AG04449 (cell line): ENCODE measurements at regions not wholly inside any gene's neighbourhood (a gene's known extent, or its start where the extent isn't known, plus 50 kb on each side); places are given as distances from the start of the nearest gene placed in this dataset.

Experiments
- CTCF ChIA-PET: fragments of 350-600 bp; formaldehyde crosslinking; extraction: SDS; loops from one replicate; lab custom pipeline; 2021; ENCODE audit warnings: antibody characterized with exemption; lab: Yijun Ruan, JAX
- POLR2A ChIA-PET: fragments of 400-600, 350-600 bp; formaldehyde crosslinking; extraction: SDS; loops from one replicate; lab custom pipeline; 2020; ENCODE audit warnings: antibody characterized with exemption, inconsistent platforms; lab: Yijun Ruan, JAX
- DNase-seq: peaks from one replicate; pipeline ENCODE4 v3.0.0-alpha.2; 2010; ENCODE audit warnings: low read depth, low spot score
- H3K4me3 ChIP-seq: 2 replicates; pipeline ENCODE4 v1.5.1; 2011; ENCODE audit warnings: low read depth, mild to moderate bottlenecking, control low read depth, low read length
- TF ChIP-seq, protein P1 (sequence below): IDR thresholded peaks from one replicate; pipeline ENCODE4 v1.5.1; 2011; ENCODE audit warnings: mild to moderate bottlenecking, moderate library complexity, low read length, control low read depth, inconsistent platforms; ENCODE audit not compliant: insufficient read depth; ENCODE audit errors: missing control alignments

DNA sequence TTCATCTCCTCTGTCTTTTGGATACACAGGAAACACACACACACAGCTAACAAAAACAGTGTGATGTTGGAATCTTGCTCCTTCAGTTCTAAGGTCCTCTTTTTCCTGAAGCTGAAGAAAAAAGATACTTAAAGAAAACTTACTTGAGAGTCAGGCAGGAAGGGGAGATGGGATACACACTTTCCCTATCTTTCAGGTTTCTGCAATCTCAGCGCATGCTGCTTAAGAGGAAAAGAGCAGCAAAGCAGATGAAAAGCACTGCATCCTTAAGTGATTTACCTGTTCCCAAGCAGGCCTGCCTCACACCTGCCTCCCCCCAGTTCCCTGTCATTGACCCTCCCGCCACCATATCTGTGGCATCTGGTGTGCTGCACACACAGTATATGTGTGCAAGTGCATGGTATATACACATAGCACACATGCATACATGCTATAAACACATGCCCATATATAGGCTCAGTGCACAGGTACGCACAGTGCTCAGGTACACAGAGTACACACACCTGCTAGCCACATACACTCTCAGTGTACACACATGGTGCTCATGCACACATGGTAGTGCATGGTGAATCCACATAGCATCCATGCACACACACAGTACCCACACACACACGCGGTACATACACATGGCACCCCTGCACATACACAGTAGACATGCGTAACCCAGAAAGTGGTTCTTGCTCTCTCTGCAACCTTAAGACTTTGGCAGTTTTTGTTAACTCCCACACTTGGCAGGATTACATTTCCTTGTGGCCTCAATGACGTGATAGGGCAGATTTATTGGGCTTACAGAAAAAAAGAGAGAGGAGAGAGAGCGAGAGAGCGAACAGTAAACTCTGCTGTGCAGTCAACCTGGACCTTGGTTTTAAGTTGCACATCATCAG, 166.9 kb downstream of the TOMM20 start:
- peak overlapping the region; percentile 26 for H3K4me3 ChIP-seq
- DNase-seq = peak; percentile 70
- TF ChIP-seq, protein P1, sequence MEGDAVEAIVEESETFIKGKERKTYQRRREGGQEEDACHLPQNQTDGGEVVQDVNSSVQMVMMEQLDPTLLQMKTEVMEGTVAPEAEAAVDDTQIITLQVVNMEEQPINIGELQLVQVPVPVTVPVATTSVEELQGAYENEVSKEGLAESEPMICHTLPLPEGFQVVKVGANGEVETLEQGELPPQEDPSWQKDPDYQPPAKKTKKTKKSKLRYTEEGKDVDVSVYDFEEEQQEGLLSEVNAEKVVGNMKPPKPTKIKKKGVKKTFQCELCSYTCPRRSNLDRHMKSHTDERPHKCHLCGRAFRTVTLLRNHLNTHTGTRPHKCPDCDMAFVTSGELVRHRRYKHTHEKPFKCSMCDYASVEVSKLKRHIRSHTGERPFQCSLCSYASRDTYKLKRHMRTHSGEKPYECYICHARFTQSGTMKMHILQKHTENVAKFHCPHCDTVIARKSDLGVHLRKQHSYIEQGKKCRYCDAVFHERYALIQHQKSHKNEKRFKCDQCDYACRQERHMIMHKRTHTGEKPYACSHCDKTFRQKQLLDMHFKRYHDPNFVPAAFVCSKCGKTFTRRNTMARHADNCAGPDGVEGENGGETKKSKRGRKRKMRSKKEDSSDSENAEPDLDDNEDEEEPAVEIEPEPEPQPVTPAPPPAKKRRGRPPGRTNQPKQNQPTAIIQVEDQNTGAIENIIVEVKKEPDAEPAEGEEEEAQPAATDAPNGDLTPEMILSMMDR = no peak
- ChIA-PET POLR2A (interaction anchor here (0.6 to 2.1 kb wide), 16 partner anchors 14 to 466 kb away, joined by 3 to 11 read pairs (median 5); partner anchors contain the start of gene IRF2BP2), CTCF (interaction anchor here (0.9 to 1.5 kb wide), 3 partner anchors 122 to 475 kb away, joined by 3 to 4 read pairs (median 4); no protein-coding TSS in a partner anchor)

DNA sequence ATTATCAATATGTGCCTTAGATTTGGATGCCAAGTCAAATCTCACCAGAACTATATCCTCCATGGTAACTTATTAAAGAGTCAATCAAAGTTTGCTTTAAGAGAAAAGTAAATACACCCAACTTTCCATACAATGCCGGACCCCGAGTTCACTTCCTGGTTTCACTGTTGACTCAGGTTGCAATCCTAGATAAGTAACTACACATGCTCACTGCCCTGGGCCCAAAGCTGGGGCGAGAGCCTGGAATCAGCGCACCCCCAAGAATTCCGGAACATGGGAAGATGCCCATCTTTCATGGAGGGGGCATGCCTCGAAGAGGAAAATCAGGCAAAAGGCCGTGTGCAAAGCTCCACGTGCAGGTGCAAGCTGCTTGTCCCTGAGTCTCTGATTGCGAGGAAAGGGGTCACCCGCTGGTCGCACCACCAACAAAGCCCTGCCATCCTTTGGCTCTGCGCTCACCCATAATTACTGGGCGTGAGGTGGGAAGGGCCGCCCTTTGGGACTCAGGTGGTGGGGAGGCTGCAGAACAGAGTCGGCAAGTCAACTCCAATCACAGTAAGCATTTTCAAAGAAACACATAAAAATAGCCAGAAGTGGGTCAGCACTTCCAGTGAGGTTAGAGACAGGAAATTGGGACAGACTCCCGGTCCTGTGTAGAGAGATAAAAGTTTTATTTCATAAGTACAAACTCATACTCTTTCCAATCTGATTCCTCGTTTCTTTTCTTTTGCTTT, 167.7 kb downstream of the TOMM20 start:
- ChIA-PET POLR2A (no interaction called here), CTCF (interaction anchor here (1.1 to 1.5 kb wide), 2 partner anchors 122 to 474 kb away, joined by 3 to 4 read pairs; no protein-coding TSS in a partner anchor)
- TF ChIP-seq, protein P1 = no peak
- DNase-seq = no peak
- H3K4me3 ChIP-seq = no peak overlapping the region

DNA sequence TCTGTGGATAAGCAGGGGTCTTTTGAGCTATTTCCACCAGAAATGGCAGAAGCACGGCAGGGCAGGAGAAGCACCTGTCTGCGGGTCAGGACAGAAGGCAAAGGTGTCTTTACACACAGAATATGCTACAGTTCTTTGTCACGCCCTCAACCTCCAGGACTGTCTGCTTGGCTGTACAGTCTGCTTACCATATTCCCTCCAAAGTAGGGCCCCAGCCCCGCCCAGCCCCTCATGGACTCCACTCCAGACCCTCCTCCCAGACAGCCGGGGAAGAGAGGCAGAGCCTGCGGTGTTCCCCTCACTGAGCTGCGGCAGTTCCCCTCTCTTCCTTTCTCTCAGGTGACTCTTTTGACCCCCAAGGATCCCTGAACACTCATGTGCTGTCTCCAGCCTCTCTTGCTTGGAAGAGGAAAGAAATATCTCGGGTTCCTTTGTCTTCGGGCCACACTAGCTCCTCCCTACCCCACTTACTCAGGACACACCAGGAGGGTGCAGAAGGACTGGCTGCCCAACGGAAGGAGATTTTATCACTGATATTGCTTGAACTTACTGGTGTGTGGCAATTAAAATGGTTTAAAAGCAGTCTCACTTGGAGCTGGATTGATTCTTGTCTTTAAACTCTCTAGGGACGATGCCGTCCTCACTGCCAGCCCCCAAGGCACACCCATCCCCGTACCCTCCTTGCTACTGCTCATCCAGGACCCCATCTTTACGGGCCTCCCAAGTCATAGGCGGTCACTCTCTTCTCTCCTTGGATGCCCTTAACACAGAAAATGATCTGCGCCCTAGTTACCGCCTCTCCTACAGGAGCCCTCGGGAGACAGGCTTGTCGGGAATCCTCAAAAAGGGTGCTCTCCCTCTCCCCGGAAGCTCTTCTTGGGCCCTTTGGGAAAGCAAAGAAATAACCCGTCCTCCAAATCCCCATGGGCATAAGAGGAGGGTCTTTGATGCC, 169.7 kb downstream of the TOMM20 start:
- no peak for DNase-seq
- ChIA-PET CTCF (interaction anchor here (1.7 kb wide), 1 partner anchor 26 kb away, joined by 4 read pairs; no protein-coding TSS in a partner anchor), POLR2A (no interaction called here)
- TF ChIP-seq, protein P1 = no peak
- no peak overlapping the region for H3K4me3 ChIP-seq

DNA sequence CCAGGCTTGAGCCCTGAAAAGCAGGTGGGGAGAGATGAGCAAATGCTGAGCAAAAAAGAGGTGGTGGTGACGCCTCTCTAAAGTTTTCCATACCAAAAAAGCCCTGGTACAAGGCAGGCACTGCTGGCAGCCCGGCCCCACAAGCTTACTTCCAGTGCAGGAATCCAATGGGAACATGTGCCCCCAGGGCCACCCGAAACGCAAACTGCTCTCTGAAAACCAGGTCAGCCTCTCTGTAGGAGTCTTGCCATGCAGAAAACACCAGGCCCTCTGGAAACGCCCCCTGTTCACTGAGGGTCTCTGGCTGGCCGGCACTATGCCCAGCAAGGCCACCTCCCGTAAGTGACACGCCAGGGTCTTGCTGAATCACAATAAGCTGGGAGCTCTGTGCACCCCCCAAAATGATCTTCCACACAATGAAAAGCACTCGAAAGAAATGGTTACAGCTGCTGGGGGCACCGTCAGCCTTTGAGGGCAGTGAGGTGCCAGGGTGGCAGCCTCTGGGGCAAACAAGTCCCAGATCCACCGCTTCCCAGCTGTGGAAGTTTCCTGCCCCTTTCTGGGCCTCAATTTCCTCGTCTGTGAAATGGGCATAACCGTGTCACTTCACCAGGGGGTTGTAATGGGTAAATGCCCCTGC, 170.5 kb downstream of the TOMM20 start:
- TF ChIP-seq, protein P1 = no peak
- POLR2A ChIA-PET = interaction anchor here (0.6 kb wide), 1 partner anchor 237 kb away, joined by 3 read pairs; no protein-coding TSS in a partner anchor
- H3K4me3 ChIP-seq = no peak overlapping the region
- DNase-seq = no peak
- CTCF ChIA-PET = interaction anchor here (1.3 to 1.7 kb wide), 2 partner anchors 26 to 125 kb away, joined by 4 to 5 read pairs; no protein-coding TSS in a partner anchor

DNA sequence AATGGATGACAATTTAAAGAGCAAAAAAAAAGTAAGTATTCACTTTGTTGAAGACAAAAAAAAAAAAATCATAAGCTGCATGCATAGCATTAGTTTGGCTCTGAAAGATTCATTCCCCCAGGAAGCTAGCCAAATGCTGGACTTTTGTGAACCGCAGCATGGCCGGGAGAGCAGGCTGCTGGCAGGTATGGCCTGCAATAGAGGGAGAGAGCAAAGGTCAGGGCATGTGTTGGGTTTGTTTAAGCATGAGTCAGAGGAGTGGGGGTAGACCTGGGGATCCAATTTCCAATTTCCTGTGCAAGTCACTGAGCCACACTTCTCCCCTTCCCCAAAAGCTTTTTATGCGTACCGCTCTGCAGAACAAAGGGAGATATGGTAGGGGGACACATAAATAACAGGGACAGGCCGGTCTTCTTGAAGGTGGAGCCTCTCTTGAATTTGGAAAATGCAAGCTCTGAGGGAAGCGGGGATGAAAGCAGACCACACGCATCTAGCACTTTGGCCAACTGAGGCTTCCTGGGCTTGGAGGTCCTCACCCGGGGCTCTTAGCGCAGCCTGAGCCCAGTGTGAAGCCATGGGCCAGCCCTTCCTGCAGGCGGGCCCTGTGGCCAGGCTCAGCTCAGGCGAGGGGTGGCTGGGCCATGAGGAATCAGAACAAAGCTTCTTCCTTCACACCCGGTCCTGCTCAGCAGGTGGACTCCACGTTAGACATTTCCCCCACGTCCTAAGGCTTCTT, 171.1 kb downstream of the TOMM20 start:
- ChIA-PET POLR2A (interaction anchor here (0.6 kb wide), 1 partner anchor 236 kb away, joined by 3 read pairs; no protein-coding TSS in a partner anchor), CTCF (interaction anchor here (0.6 to 1.7 kb wide), 5 partner anchors 25 to 451 kb away, joined by 3 to 5 read pairs (median 3); no protein-coding TSS in a partner anchor)
- TF ChIP-seq, protein P1 = no peak
- DNase-seq = no peak
- H3K4me3 ChIP-seq = no peak overlapping the region
